ENCODE measurements at regions not wholly inside any gene's neighbourhood (a gene's known extent, or its start where the extent isn't known, plus 50 kb on each side); places are given as distances from the start of the nearest gene placed in this dataset.

GRCh38 chr13:40189426-40189825, 477.0 kb downstream of the FOXO1 start:
- no peak for DNase-seq (ENCODE audit: low spot score)
- TF ChIP-seq CTCF (IDR thresholded peaks at IDR 0.05; ENCODE audit: extremely low read depth, missing control alignments), result no peak

GRCh38 chr13:40189898-40190630, 476.4 kb downstream of the FOXO1 start:
- DNase-seq (ENCODE audit: low spot score), result no peak
- no peak for TF ChIP-seq CTCF (IDR thresholded peaks at IDR 0.05; ENCODE audit: extremely low read depth, missing control alignments)

GRCh38 chr13:40190641-40191100, 475.8 kb downstream of the FOXO1 start:
- no peak for DNase-seq (ENCODE audit: low spot score)
- TF ChIP-seq CTCF (IDR thresholded peaks at IDR 0.05; ENCODE audit: extremely low read depth, missing control alignments), result no peak

GRCh38 chr13:40191186-40191980, 475.1 kb downstream of the FOXO1 start:
- DNase-seq (ENCODE audit: low spot score), result no peak
- no peak for TF ChIP-seq CTCF (IDR thresholded peaks at IDR 0.05; ENCODE audit: extremely low read depth, missing control alignments)

- no peak for DNase-seq (ENCODE audit: low spot score)
- TF ChIP-seq CTCF (IDR thresholded peaks at IDR 0.05; ENCODE audit: extremely low read depth, missing control alignments), result no peak
These were observed 474.0 kb downstream of the FOXO1 start for GRCh38 chr13:40192452-40192851.

GRCh38 chr13:40192858-40193257, 473.6 kb downstream of the FOXO1 start:
- TF ChIP-seq CTCF (IDR thresholded peaks at IDR 0.05; ENCODE audit: extremely low read depth, missing control alignments), result no peak
- no peak for DNase-seq (ENCODE audit: low spot score)

Data from GM20000 (cell line).